ENCODE measurements at regions not wholly inside any gene's neighbourhood (a gene's known extent, or its start where the extent isn't known, plus 50 kb on each side); places are given as distances from the start of the nearest gene placed in this dataset.
A peak's percentile ranks its signal among the peaks of the same experiment; 100 is the strongest.

- no peak for DNase-seq (ENCODE audit: low read depth)
Measured at GRCh38 chr4:138852681-138853080, 162.9 kb upstream of the NOCT start.

GRCh38 chr4:138851391-138852335, 163.9 kb upstream of the NOCT start:
- DNase-seq (ENCODE audit: low read depth) = no peak

GRCh38 chr4:138845664-138846063, 169.9 kb upstream of the NOCT start:
- DNase-seq (ENCODE audit: low read depth) = no peak

GRCh38 chr4:138845054-138845453, 170.5 kb upstream of the NOCT start:
- no peak for DNase-seq (ENCODE audit: low read depth)

DNA sequence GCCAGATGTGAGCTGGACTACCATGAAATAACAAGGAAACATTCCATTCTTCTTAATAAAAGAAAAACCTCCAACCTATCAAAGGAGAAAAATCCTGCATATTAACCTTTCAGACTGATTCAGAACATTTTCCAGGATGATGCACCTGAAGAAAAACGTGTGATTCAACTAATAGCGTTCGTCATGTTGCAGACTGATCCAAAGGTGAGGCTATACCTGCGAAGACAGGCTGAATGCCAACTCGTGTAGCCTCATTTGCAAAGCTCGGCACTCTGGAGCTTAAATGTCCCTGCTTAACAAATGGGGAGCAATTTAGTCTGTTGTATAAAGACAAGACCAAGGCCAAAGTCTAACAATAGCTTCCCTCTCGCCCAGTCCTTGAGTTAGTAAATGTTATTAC, 172.0 kb upstream of the NOCT start:
- no peak for DNase-seq (ENCODE audit: low read depth)

- DNase-seq (ENCODE audit: low read depth) = no peak
Measured at GRCh38 chr4:138841343-138841742, 174.2 kb upstream of the NOCT start.

DNA sequence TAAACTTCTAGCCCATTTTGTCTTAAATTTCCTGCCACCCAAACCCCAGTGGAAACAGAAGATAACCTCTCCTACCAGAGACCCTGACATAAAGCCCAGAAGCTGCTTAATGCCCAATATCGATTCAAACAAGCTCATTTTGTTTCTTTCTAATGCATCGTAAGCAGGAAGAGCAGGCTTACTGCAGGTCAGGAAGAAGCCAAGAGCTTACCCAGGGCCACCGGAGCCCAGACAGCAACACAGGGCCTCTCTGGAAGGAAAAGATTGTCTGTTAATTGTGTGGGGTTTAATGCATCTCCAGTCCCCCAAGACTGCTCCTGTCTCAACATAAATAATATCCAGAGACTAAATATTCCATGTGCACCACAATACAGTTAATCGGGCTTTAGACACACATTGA, 177.3 kb upstream of the NOCT start:
- no peak for DNase-seq (ENCODE audit: low read depth)

GRCh38 chr4:138835832-138836533, 179.6 kb upstream of the NOCT start:
- peak; percentile 3 for DNase-seq (ENCODE audit: low read depth)

DNA sequence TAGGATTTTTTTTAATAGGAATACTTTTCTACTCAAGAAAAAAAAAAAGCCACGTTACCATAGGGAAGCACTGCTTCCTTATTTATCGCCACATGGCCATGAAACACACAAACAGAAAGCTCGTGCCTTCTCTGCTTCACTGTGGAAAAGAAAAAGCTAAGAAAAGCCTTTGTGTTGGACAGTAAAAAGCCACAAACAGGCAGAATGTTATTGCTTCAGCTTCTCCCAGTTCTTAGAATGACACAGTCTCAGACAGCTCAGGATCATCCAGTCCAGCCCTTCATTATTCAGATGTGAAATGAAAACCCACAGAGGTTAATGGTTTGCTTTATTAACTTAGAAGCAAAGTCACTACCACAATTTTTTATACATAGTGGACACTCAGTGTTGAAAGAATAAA, 181.6 kb upstream of the NOCT start:
- DNase-seq (ENCODE audit: low read depth) = no peak

DNA sequence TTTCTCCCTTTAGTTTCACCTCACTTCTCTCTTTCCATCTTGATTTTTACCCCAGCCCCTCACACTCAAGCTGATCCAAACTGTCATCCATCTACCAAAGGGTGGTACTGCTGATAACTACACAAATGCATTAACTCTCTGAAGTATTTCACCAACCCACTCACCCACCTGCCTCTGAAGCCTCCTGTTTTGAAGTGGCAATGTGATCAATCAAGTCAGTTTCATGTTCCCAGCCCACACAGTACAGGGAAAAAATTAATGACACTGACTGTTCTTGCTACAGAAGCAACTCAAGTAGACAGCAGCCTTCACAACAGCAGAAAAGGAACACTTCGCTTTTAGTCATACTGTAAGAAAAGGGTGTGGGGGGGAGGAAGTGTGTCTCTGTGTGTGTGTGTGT, 183.0 kb upstream of the NOCT start:
- peak; percentile 2 for DNase-seq (ENCODE audit: low read depth)

GRCh38 chr4:138831948-138832347, 183.6 kb upstream of the NOCT start:
- DNase-seq (ENCODE audit: low read depth) = no peak

DNA sequence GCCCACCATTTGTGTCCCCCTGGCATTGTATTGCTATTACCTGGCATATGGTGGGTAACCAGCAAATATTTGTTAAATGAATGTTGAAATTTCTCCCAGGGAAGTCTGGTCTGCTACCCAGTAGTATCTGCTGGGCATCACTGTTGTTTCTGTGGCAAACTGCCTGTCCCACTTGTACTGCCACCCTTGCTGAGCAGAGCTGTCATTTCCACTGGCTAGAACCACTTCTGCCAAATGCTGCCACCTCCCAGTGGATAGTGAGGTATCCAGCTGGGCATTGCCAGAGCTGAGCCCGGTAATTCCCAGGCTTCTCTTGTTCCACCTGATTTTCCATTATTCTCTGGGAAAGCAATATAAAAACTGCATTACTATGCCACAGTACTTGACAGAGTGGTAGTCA, 186.7 kb upstream of the NOCT start:
- DNase-seq (ENCODE audit: low read depth) = no peak

DNA sequence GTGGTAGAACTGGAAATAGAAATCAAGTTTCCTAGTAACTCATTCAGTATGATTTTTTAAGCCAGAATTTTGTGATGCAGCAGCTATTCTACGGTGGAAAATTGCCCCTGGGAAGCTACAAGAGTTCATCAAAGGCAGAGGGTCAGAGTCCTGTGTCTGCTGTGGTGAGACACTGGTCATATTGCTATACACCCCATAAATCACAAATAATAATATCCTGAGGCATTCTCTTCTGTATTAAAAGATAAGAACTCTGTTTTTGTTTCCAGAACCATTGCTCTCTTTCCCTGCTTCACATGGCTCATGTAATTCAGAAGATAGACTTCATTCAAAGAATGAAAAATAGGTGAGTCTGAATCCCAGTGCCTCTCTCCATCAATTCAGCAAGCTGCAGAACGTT, 188.8 kb upstream of the NOCT start:
- DNase-seq (ENCODE audit: low read depth) = no peak

DNA sequence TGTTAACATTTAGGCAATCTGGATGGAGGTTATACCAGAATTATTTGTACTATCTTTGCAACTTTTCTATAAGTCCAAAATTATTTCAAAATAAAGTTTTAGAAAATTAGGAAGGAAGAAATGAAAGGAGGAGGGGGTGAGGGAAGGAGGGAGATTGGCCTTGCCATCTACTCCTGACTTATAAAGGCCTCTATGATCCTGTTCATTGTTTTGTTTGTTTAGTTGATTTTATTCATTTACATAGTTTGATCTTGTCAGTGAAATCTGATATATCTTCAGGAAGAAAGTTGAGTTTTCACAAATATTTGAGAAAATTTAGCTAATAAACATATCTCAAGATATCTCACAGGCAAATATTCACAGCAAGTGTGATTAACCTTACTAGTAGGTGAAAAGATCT, 189.3 kb upstream of the NOCT start:
- no peak for DNase-seq (ENCODE audit: low read depth)

GRCh38 chr4:138821331-138821730, 194.2 kb upstream of the NOCT start:
- no peak for DNase-seq (ENCODE audit: low read depth)

- no peak for DNase-seq (ENCODE audit: low read depth)
Measured at GRCh38 chr4:138816875-138817274, 198.7 kb upstream of the NOCT start.

DNA sequence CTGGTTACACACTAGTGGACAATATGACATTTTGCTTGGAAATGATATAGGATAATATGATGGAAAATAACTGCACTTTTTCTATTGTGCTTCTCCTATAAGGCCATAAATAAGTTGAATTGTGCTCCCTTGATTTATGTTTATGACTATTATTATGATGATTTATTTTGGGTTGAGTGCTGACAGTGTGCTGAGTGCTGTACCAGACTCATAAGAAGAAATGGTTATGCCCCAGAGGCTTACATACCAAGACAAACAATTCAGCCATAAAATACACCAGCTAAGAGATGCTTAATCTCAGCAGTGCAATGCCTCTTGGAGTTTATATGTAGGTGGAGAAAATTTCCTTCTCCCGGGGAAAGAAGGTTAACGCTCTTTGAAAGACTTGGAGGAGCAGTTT, 199.8 kb upstream of the NOCT start:
- DNase-seq (ENCODE audit: low read depth) = no peak

DNA sequence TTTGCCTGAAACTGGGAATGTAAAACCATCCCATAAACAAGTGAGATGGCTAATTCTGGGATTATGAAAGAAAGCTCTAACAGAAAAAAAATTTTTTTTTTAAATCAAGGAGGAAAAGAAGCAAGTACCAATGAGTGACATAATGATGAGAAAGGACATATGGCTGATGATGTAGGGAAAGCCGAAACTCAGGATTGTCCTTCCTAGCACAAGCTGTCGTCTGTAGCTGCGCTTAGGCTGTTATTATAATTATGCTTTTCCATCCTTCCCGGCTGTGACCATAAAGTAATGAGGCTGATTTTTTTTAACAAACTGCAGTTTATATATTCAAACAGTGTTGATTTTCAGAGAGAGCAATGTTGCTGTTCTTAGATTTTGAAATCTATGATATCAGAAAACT, 209.8 kb upstream of the NOCT start:
- no peak for DNase-seq (ENCODE audit: low read depth)

DNA sequence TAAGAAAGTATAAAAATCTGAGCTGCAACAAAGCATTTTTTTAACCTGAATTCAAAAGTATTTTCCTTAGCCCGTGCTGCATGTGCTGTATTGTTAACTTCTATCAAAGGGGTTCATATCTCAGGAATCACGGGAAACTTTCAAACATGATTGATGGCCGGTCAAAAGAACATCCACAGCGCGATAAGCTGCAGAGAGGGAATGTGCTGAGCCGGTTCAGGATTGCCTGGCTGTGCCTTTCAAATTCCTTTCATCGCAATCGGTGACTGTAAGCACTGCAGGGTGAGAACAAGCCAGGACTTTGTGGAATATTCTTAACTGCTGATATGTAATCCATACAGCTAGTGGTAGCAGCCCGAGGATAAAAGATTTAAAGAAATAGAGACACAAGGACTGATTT, 210.9 kb upstream of the NOCT start:
- DNase-seq (ENCODE audit: low read depth) = no peak

GRCh38 chr4:138803051-138803450, 212.5 kb upstream of the NOCT start:
- DNase-seq (ENCODE audit: low read depth) = no peak

DNA sequence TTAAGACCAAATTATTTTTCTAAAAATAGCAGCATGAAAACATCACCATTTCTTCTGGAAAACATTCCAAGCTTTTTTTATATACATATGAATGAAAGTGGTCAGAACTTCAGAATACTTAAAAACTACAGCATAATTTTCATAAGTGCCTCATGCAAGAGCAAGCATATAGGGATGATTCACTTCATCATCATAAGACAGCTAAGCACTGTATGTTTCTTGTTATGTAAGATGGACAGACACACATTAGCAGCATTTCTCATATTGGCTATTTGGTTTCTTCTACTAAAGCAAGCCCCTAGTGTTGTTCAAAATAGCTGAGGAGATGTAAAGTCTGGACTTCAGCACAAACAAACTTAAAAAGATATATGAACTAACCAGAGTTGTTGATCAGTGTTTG, 213.1 kb upstream of the NOCT start:
- no peak for DNase-seq (ENCODE audit: low read depth)

DNA sequence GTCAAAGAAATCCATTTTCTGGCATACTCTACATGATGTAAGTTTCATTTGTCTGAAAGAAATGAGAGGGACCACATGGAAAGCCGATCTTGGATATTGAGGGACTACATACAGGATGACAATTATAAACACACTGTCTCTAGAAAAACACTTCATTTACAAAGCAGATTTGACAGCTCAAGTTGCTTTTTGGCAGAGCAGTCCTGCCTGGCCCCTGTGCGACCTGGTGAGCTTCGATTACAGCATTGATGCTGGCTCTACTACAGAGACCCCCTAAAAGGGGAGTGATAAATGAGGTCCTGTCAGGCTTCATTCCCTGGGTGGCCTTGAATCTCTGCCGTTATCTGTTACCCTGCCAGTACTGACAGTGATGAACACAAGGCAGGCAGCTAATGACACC, 215.2 kb upstream of the NOCT start:
- no peak for DNase-seq (ENCODE audit: low read depth)

- DNase-seq (ENCODE audit: low read depth) = no peak
Measured at GRCh38 chr4:138798404-138798803, 217.2 kb upstream of the NOCT start.

DNA sequence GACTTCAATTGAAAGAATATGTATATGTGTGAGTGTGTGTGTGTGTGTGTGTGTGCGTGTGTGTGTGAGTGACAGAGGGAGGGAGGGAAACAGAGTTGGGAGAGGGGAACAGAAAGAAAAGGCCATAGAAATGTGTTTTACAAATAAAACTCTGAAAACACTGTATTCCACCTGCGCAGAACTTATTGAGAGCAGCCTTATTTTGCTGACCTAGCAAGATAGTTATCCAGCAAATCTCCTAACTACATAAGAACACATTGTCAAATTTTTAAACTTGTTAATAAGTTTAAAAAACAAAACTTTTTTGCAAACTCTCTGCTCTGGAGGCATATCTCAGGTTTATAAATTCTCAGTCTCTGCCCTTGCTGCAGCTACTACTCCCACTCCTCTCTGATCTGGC, 217.9 kb upstream of the NOCT start:
- no peak for DNase-seq (ENCODE audit: low read depth)
